A204.1 (cell line): ENCODE measurements at regions not wholly inside any gene's neighbourhood (a gene's known extent, or its start where the extent isn't known, plus 50 kb on each side); places are given as distances from the start of the nearest gene placed in this dataset.

Source experiments
- FAIRE-seq: peaks from 2 replicates; lab custom pipeline; 2012; peaks lifted over from hg19 to GRCh38; lab: Jason Lieb, UNC

DNA sequence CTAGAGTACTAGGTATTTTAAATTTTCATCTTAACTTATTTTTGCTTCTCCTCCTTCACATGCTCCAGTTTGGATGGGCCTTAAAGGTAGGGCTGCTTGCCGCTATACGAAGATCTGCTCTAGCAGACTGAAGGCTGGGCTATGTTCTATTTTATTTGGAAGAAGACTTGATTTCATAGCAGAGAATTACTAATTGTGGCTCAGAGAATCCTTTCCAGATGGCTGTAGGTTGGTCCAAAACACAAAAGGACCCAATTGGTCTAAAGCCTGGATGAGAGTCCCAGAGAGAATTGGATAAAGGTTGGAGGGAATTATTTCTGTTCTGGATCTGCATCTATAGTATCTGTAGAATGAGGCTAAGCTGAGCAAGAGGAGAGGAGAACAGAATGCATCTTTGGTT lies 719.4 kb upstream of the PTBP2 start:
- no peak for FAIRE-seq

DNA sequence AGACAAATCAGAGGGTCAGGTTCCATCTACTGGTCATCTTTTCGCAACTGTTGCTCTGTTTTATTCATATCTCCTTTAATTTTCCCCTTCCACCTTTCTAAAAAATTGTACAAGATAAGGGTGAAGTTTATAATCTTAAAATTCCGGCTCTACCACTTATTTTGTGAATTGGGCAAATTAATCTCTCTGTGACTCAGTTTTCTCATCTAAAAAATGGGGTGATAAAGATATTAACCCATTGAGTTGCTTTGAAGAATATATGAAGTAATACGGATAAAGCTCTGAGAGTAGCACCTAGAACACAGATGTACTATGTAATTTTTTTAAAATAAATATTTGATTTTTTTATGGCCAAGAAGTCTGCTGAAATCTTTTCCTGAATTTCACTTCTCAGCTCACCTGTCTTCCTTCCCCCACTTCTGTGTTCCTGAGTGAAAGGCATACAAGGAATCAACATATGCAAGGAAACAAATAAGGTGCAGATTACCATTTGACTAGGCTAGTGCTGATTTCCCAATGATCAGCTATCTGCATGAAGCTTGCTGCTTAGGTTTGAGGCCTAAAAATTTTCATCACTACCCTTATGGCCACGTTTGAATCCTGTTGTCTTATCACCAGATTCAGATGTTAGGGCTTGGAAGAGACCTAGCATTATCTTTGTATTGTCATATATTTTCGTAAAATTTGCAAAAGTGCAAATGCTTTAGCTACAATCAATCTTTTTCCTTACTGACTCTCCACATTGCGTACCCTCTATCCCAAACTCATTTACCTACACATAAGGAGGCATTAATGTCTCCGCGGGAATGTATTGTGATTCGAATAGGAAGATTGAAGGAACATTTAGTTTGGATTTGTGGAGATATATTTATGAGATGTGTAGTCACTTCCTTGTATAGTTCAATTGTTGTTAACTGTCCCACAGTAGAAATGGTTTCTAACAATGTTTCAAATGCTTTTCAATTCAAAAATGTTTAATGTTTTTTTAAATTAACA lies 718.3 kb upstream of the PTBP2 start:
- no peak for FAIRE-seq

DNA sequence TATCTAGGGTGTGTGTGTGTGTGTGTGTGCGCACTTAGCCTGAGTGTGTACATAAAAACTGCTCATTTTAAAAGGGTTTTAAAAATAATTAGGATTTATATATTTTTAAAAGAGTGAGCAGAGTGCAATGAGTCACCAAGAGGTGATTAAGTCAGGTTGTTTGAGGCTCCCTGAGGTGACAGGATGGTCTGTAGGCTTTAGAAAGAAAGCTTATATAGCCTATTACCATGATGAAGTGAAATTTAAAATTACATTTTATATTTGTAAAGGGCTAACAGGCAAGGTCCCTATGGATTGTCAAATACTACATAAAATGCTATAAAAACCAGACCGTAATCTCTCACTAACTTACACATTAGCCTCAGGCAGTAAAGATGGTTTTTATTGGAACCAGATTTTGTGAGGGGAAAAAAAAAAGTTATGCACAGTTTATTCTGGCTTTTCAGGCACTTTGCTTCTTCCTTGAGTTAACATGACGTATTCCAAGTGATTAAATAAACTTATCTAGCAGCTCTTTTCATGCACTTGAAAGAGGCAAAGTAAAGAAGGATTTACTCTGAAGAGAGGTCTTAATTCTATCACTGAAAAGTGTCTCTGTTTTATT lies 711.7 kb upstream of the PTBP2 start:
- no peak for FAIRE-seq

DNA sequence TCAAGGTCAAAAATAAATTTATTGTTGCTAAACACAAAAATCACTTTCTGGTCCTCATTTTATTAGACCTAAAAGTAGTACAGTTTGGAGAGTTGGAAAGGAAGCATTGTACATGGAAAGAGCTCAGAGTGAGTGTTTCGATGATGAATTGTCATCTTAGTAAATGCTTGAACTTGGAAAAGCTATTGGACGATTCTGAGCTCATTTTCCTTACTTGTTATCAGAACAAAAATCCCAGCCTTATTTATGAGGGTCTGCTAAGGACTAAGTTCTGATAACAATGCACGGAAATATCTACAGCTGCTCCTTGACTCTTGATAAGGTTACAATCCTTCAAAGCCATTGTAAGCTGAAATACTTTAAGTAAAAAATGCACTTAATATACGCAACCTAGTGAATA lies 710.0 kb upstream of the PTBP2 start:
- no peak for FAIRE-seq

DNA sequence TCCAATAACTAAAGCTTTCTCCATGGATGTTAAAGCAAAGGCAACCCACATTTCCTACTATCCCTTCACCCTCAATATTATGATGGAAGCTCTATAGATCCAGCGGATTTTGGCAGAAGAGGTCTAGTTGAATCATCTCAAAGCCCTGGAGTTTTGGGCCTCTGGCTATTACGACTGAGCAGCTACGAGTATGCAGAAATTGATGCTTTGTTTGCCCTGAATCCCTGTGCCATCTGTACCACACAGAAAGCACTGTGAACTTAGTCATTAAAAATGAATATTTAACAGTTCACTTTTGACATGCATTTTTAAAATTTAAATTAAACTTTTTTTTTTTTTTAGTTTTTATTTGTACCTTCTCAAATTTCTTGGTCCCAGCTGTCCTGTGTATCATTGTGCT lies 705.4 kb upstream of the PTBP2 start:
- FAIRE-seq = no peak

DNA sequence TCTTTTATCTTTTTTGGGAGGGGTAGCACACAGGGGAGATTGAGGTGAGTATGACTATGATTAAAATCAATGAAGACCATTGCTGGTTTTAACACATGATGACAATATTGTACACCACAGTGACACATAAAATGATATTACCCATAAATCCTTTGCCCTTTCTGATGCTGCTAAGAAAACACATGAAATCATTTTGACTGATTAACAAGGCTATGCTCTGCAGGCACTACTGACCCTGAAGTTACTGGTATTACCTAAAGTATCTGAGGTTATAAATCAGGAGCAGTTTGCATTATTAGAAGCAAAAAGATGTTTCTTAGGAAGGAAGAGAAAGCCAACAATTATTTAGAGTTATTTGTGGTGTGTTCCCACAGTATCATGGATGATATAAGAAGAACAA lies 701.2 kb upstream of the PTBP2 start:
- no peak for FAIRE-seq

DNA sequence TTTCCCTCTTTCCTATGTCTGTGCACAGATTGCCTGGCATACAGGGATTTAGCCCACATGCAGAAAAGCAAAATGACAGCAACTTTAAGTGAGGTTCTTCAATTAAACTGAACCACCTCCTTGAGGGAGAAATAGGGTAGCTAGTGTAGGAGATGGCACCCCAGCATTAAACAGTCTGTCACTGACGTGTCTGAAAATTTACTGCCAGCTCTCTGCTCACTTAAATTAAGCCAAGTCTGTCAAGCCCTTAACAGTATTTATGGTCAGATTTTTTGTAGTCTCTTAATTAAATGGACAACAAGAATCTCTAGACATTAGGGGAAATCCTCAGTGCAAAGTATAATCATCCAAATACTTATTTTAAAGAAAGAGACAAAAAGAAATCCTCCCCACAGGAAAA lies 696.5 kb upstream of the PTBP2 start:
- no peak for FAIRE-seq

DNA sequence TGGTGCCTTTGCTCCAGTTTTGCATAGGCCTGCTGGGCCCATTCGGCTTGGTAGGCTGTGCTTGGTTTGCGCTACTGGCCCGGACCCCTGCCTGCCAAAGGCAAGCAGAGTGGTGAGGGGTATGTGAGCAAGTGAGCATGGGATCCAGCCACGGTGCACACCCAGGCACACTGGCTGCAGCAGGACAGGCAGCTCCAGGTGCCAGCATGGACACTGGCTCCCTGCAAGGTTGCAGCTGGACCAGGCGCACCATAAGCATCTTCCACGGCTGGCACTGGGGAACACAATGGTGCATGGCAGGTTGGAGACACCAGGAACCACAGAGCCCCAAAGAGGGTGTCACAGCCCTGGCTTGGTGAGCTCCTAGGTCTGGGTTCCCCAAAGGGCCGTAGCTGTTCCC lies 693.5 kb upstream of the PTBP2 start:
- no peak for FAIRE-seq

DNA sequence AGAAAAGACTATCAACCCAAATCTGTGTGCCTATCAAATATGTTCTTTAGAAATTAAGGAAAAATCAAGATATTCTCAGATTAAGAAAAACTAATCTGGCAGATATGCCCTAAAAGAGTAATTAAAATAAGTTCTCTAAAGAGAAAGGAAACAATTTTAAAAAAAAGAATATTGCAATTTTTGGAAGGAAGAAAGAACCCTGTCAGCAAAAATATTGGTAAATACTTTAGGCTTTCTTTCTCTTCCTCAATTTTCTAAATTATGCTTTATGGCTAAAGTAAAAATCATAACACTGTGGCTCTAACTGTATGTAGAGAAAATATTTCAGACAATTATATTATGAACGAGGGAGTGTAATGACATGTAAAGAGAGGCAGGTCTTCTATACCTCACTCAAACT lies 691.3 kb upstream of the PTBP2 start:
- FAIRE-seq = no peak

DNA sequence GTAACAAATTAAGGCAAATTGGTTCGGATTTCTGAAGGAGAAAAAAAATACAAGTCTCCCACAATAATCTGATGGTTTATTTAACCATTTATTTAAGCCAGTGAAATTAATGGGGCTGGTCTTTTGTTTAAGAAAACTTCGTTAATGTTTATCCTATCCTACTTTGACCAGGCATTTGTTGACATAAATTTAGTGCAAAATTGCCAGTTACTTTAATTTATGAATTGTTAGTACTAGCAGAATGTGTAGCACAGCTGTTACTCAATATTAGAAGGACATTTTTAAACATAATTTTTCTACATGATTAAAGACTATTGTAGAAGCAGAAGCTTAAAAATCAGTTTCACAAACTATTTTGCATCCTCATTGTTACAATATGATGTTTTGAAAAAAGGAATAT lies 687.6 kb upstream of the PTBP2 start:
- FAIRE-seq = no peak

DNA sequence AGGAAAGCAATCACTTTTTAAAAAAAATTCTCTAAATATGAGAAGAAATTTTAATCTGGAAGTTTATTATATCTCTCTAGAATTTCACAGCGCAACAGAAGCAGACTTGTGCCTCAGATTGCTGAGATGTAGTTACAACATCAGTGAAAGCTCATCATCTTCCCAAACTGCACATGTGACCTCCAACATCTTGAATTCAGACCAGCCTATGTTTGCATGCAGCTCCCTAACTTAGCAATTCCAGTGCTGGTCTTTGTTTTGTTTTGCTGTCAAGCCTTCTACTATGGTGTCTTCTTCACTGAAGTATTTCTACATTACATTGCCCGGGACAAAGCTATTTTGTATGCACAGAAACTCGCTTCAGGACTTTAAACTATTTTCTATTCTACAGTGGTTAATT lies 684.8 kb upstream of the PTBP2 start:
- FAIRE-seq = no peak

DNA sequence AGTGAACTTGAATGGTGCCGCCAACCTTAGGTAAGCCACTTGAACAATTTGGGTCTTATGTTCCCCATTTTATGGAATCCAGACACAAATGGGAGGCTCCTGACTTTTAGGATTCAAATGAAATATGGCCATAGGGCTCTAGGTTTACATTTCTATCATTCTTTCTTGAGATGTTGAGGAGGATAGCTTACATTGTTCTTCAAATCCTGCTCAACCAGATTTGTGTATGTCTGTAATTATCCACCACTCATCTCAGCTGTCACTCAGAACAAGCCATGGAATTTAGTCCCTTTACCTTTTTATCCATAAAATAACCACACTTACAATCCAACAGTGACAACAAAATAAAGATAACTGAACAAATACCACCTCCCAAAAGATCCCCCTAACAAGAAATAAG lies 682.9 kb upstream of the PTBP2 start:
- FAIRE-seq = no peak

DNA sequence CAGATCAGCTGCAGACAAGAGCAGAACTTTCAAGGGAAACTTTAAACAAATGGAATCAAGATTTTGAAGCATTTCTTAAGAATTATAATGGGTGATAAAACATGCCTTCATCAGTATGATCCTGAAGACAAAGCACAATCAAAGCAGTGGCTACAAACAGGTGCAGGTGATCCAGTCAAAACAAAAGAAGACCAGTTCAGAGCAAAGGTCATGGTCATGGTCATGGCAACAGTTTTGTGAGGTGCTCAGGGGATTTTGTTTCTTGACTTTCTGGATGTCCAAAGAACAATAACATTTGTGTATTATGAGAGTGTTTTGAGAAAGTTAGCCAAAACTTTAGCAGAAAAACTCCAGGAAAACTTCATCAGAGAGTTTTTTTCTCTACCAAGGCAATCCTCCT lies 681.7 kb upstream of the PTBP2 start:
- FAIRE-seq = no peak

DNA sequence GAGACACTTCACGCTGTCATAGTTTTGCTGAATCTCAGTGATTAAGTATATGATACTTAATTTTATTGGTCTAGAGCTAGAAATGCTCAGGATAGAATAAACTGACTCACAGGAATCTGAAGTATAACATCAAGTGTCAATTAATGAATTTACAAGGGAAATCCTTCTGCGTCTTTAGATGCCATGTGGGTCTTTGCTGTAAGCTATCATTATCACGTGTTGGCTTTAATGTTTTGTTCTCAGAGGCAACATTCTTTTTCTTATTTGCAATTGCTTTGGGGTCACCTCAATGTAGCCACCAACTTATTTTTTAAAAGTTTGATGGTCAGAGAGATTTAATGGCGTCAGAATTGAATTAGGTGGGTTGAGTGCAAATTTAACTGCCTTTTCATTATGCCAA lies 680.1 kb upstream of the PTBP2 start:
- no peak for FAIRE-seq

DNA sequence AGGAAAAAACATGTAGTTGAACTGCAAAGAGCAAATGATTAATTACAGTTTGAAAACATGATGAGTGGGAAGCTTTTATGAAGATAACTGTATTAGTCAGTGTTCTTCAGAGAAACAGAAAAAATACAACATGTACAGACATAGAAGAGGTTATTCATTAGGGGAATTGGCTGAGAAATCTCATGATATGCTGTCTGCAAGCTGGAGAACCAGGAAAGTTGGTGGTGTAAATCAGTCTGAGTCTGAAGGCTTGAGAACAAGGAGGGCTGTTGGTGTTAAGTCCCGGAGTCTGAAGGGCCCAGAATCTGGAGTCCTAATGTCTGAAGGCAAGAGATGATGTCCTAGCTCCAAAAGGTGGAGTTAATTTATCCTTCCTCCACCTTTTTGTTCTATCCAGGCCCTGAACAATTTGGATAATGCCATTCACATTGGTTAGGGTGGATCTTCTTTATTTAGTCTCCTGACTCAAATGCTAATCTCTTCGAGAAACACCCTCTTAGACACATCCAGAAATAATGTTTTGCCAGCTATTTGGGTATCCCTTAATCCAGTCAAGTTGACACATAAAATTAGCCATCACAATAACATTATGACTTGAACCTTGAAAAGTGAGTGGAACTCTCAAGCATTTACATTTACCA lies 672.9 kb upstream of the PTBP2 start:
- FAIRE-seq = no peak

DNA sequence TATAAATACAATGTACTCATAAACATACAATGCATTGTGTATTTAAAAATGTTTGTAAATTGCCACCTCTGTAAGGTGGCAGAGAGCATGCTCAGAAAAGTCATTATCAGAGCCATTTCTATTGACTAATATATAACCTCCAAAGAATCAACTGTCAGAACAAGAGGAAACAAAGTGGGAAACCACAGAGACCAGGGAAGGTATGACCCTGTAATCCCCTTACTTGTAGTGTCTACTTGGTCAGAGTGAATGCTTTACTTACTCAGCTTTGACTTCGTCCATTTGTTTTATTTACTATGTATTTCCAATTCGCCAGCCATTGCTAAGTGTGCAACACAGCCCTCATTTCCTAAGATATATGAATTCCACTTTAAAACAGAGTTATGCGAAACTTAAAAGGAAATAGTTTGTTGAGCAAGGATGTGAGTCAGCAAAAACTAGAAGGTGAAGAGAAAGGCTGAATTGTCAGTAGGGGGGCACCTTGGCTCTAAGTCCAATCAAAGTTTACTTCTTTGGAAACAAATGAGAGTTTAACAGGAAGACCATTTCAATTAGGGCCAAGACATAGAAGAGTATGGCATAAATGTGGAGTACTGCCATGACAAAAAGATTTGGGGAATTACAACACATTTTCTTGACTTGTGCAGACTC lies 671.7 kb upstream of the PTBP2 start:
- no peak for FAIRE-seq

DNA sequence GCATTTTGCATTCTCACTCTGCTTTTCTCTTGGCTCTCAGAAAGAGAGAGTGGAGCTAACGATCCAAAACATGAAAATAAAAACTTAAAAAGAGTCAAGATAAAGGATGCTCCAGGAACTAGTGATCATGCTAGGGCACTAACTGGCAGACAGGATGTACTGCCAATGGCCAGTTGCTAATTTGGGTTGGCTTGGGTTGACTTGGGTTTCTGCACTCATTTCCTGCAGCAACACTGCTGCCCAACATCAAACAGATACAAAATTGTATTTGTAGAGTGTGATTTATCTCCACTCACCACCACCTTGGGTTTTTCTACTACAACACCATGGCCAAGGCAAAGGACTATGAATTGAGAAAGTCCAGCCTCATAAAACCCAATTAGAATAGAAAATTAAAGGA lies 662.3 kb upstream of the PTBP2 start:
- FAIRE-seq = no peak

DNA sequence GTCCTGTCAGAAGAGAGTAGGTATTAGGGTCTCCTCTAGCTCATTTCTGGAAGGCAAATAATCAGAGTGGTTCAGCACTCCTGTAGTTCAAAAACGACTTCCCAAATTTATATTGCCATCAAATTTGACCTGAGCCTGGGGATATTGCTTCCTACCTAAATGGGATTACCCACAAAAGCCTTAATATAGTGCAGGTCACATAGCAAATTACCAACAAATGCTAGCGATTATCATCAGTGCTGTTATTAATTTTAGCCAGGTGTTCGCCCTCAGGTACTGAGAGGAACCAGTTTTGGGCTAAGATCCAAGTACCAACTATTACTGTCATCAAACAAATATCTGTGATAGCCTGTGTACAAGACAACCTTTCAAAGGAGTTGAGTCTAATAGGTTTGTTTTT lies 661.8 kb upstream of the PTBP2 start:
- no peak for FAIRE-seq

DNA sequence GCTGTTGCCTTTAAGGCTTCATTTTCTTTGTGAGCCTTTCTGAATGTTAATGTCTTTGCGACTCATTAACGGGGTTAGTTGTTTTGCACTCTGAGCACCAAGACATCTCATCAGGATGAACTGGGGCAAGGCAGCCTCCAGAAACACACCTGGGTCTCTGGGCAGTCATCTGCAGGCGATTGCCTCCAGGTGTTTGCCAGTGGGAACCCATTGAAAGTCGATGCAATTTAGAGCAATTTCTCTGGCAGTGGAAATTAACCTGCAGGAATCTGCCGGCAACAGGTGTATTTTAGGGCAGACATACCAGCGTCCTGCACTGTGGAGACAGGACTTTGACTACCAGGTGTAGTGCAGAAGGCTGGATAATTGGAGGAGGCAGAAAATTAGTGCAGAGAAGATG lies 661.0 kb upstream of the PTBP2 start:
- FAIRE-seq = no peak

DNA sequence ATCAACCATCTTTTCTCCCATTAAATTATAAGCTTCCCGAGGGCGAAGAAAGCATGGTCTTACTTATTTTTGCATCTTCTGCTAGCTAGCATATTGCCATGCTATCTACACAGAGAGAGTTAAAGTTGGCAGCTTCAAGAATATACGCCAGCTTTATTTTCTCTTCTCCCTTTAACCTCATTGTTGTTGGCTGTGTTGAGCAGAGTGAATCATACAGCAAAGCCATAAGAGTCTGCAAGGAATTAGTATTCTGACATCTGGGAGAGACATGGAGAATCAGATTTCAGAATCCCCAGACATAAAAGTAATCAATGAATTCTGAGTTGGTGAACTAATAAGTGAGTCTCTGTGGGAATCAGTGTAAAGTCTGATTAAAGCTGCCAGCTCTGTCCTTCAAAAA lies 649.6 kb upstream of the PTBP2 start:
- FAIRE-seq = no peak

DNA sequence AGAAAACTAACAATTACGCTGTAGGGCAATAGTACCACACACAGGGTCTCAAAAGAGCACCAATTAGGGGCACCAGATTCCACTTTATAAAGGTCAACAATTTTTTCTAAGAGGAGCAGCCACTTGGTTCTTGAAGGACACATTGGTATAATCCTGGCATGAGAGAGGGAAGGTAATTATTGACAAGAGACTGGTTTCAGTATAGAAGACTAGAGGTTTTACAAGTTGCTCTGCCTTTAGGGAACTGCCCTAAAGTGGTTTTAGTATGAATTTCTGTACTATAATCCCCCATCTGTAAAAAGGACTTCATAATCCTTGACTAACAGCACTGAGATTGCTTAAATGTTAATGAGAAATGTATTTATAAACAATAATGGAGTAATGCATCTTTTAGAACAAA lies 648.5 kb upstream of the PTBP2 start:
- FAIRE-seq = no peak

DNA sequence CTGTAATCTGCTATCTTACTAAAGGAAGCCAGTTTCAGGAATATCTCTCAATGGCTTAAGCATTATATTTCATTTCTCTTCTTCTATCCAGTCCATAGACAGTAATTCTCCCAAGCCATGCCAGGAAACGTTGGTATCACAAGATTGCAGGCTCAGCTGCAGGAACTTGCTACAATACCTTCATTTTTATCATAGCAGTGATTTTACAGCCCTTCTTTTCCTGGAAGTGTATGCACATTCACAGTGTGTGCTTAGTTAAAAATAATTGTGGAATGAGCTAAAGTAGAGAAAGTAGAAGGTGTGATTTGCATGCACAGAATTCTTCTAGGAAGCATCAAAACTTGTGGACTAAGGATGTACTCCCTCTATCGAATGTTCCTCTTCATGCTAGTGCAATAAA lies 647.2 kb upstream of the PTBP2 start:
- no peak for FAIRE-seq
